Bronchial epithelial cell (primary cell): ENCODE measurements at regions not wholly inside any gene's neighbourhood (a gene's known extent, or its start where the extent isn't known, plus 50 kb on each side); places are given as distances from the start of the nearest gene placed in this dataset.

Source experiments
- DNase-seq: peaks from one replicate; pipeline ENCODE4 v3.0.0-alpha.2; 2010; ENCODE audit warnings: low read depth
- FAIRE-seq: peaks from 2 replicates; lab custom pipeline; 2011; peaks lifted over from hg19 to GRCh38; lab: Jason Lieb, UNC
- H3K27me3 ChIP-seq: 2 replicates; pipeline ENCODE4 v1.5.1; 2011; ENCODE audit warnings: low read length; ENCODE audit not compliant: control insufficient read depth, insufficient read depth
- H3K36me3 ChIP-seq: 2 replicates; pipeline ENCODE4 v1.5.1; 2011; ENCODE audit warnings: low read length; ENCODE audit not compliant: control insufficient read depth, insufficient read depth
- H3K4me3 ChIP-seq: 2 replicates; pipeline ENCODE4 v1.5.1; 2011; ENCODE audit warnings: mild to moderate bottlenecking, low read depth, low read length, control low read depth
- TF ChIP-seq, protein P1 (sequence below): IDR thresholded peaks from 2 replicates; pipeline ENCODE4 v1.5.1; 2011; ENCODE audit warnings: mild to moderate bottlenecking, moderate library complexity, low read length, control low read depth, inconsistent platforms; ENCODE audit not compliant: insufficient read depth, severe bottlenecking

GRCh38 chr22:44413211-44413610 is 84.8 kb downstream of the RTL6 start:
- FAIRE-seq (no peak), DNase-seq (no peak)
- H3K36me3 ChIP-seq, result no peaks in the 10 kb centered on the region
- H3K27me3 ChIP-seq, result no peaks in the 10 kb centered on the region
- TF ChIP-seq, protein P1, sequence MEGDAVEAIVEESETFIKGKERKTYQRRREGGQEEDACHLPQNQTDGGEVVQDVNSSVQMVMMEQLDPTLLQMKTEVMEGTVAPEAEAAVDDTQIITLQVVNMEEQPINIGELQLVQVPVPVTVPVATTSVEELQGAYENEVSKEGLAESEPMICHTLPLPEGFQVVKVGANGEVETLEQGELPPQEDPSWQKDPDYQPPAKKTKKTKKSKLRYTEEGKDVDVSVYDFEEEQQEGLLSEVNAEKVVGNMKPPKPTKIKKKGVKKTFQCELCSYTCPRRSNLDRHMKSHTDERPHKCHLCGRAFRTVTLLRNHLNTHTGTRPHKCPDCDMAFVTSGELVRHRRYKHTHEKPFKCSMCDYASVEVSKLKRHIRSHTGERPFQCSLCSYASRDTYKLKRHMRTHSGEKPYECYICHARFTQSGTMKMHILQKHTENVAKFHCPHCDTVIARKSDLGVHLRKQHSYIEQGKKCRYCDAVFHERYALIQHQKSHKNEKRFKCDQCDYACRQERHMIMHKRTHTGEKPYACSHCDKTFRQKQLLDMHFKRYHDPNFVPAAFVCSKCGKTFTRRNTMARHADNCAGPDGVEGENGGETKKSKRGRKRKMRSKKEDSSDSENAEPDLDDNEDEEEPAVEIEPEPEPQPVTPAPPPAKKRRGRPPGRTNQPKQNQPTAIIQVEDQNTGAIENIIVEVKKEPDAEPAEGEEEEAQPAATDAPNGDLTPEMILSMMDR, result no peak
- no peak overlapping the region for H3K4me3 ChIP-seq

GRCh38 chr22:44412136-44412731 is 85.8 kb downstream of the RTL6 start:
- Histone ChIP-seq H3K36me3 (no peaks in the 10 kb centered on the region), H3K4me3 (no peak overlapping the region), H3K27me3 (no peaks in the 10 kb centered on the region)
- TF ChIP-seq, protein P1, result no peak
- no peak for DNase-seq
- FAIRE-seq, result no peak

DNA sequence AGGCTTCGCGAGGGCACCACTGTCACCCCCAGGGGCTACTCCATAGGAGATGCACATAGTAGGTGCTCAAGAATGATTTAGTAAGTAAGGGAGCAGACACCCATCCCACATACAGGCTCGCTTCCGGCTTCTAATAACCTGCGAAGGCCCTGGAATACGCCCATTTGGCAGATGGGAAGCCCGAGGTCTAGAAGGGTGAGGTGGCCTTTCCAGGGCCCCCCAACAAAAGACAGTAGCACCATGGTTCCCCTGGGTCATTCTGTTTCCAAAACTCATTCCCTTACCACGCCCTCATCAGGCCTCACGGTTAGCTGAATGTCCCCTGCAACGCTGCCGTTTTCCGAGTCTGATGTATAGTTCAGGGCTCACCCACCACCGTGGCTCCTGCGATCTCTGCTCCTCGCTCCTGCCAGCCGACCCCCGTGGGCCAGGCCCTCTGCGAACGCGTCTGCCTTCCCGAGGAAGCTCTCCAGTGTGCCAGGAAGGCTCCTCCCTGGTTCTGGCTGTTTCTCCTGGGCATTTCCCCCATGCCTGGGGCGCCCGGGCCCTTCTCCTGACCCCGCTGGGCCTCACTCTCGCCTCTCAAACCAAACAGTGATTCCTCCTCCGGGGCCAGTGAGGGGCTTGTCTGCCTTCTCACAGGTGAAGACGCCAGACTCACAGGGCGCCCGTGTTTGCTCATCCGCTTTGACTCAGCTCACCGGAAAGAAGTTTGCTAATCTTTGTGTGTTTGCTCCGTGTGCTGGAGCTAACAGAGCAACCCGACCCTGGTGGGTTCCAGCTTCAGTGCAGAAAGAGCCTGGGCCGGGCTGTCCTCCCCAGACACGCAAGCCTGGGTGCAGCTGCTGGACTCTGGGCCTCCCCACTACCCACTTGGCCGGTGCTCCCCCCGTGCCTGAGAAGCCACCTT is 86.6 kb downstream of the RTL6 start:
- TF ChIP-seq, protein P1, result no peak
- DNase-seq (peak; percentile 66), FAIRE-seq (no peak)
- Histone ChIP-seq H3K4me3 (no peak overlapping the region), H3K36me3 (no peaks in the 10 kb centered on the region), H3K27me3 (no peaks in the 10 kb centered on the region)

- DNase-seq (peak; percentile 52), FAIRE-seq (no peak)
- Histone ChIP-seq H3K27me3 (no peaks in the 10 kb centered on the region), H3K36me3 (no peaks in the 10 kb centered on the region), H3K4me3 (no peak overlapping the region)
- TF ChIP-seq, protein P1, result no peak
Observed at GRCh38 chr22:44410451-44410991, 87.5 kb downstream of the RTL6 start.

DNA sequence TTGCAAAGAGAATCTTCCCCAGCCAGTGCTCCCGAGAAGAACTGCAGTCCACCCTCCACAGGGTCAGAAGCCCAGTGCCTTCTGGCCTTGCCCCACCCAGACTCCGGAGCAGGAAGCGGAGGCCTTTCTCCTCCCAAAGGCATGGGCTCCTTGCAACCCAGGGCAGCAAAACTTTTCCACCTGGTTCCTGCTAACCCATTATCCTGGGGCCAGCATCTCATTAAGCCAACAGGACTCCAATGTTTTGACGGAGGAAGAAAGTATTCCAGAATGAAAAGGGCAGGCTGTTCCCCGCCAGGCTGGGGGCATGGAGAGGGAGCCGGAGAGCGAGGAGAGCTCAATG is 88.1 kb downstream of the RTL6 start:
- no peaks in the 10 kb centered on the region for H3K36me3 ChIP-seq
- FAIRE-seq, result no peak
- TF ChIP-seq, protein P1, result no peak
- H3K4me3 ChIP-seq, result no peak overlapping the region
- no peaks in the 10 kb centered on the region for H3K27me3 ChIP-seq
- no peak for DNase-seq
